Peyer's patch (tissue), 4 donors: ENCODE measurements at regions not wholly inside any gene's neighbourhood (a gene's known extent, or its start where the extent isn't known, plus 50 kb on each side); places are given as distances from the start of the nearest gene placed in this dataset.

Experiments used
- POLR2A ChIP-seq, 2 donors: fragments of 450-650 bp; IDR thresholded peaks; one replicate each; pipeline ENCODE4 v1.5.1; 2017; ENCODE audit warnings: antibody characterized with exemption in 2 of 2, mild to moderate bottlenecking in 2 of 2, moderate library complexity in 2 of 2
- TF ChIP-seq, protein P1 (sequence below), 6 experiments: fragments of 450-650 bp in 4 of 6; fragments of 200-600 bp in 2 of 6; sonication (generic) in 1 of 6; IDR thresholded peaks; one replicate each; pipeline ENCODE4 v1.5.1; 2017 to 2019; ENCODE audit warnings: antibody characterized with exemption in 6 of 6, mild to moderate bottlenecking in 3 of 6, moderate library complexity in 1 of 6

DNA sequence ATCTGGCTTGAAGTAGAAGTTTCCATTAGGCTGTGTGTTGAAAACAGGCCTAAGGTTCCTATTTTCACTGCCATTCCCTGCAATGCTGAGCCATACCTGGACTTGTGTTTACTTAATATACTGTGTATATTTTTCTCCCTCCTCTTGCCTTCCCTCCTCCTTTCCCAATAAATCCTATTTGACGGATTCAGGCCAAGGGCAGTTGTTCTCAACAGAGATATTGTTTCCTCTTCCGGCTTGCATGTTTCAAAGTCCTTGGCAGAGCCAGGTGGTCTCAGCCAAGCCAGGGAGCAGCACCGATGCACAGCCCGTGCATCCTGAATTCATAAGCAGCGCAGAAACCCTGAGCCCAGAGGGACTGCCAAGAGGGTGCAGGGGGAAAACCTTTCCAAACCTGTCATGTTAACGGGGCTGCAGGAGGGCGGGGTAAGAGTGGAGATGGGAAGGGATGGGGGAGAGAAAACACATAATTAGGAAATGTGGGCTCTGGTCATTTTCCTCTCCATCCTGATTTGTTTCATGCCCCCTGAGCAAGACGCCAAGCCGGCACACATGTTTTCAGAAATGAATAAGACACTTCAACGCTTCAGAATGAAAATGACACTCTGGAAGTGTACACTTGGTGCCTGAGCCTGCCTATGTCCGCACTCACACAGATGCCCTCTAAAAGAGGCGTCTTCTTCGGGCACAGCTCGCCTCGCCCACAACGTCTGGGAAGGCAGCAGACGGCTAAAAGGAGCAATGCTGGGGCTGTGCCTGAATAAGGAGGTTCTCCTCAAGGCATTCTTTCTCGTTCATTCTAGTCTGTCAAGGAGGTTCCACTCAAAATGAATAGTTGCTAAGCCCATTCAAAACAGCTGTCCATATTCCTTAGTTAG, 149.3 kb upstream of the UBL3 start:
- TF ChIP-seq, protein P1, sequence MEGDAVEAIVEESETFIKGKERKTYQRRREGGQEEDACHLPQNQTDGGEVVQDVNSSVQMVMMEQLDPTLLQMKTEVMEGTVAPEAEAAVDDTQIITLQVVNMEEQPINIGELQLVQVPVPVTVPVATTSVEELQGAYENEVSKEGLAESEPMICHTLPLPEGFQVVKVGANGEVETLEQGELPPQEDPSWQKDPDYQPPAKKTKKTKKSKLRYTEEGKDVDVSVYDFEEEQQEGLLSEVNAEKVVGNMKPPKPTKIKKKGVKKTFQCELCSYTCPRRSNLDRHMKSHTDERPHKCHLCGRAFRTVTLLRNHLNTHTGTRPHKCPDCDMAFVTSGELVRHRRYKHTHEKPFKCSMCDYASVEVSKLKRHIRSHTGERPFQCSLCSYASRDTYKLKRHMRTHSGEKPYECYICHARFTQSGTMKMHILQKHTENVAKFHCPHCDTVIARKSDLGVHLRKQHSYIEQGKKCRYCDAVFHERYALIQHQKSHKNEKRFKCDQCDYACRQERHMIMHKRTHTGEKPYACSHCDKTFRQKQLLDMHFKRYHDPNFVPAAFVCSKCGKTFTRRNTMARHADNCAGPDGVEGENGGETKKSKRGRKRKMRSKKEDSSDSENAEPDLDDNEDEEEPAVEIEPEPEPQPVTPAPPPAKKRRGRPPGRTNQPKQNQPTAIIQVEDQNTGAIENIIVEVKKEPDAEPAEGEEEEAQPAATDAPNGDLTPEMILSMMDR (IDR thresholded peaks at IDR 0.05): no peak
- TF ChIP-seq POLR2A (IDR thresholded peaks at IDR 0.05): no peak
